ENCODE measurements at regions not wholly inside any gene's neighbourhood (a gene's known extent, or its start where the extent isn't known, plus 50 kb on each side); places are given as distances from the start of the nearest gene placed in this dataset.
A peak's percentile ranks its signal among the peaks of the same experiment; 100 is the strongest.

DNA sequence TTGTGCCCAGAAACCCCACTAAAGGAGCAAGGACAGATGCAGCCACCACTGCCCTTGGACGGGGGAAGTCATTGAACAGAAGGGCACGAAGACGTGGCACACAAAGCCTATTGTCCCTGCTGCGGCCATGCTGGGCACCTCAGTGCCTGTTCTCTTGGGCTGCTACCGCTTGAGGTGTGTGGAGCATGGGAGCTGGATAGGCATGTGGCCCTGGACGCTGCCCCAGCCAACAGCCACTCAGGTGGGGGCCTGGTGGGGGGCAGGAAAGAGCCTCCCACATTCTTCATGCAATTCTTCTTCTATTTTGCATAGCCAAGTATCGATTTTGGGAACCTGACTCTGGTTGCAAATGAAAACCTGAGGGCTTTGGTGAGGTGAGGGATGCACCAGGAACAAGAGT lies 337.2 kb downstream of the RPS6KC1 start:
- Histone ChIP-seq H3K27me3 (ENCODE audit: control insufficient read depth in 3 of 3, insufficient read depth in 3 of 3, low read length in 3 of 3) (peaks cover 0 to 3% (median 0%) of the 10 kb centered on the region in 3 donors), H3K27ac (ENCODE audit: low read depth, low read length) (no peak overlapping the region), H3K4me3 (ENCODE audit: low read length in 3 of 3) (no peak overlapping the region), H3K4me1 (ENCODE audit: control insufficient read depth in 3 of 3, insufficient read depth in 3 of 3, low read length in 3 of 3) (no peaks in the 10 kb centered on the region), H3K9me3 (ENCODE audit: control insufficient read depth in 3 of 3, low read length in 3 of 3) (no peaks in the 10 kb centered on the region), H3K9ac (ENCODE audit: low read depth in 1 of 3, low read length in 3 of 3) (no peak overlapping the region), H3K36me3 (ENCODE audit: control insufficient read depth in 3 of 3, insufficient read depth in 3 of 3, low read length in 3 of 3) (no peaks in the 10 kb centered on the region)

DNA sequence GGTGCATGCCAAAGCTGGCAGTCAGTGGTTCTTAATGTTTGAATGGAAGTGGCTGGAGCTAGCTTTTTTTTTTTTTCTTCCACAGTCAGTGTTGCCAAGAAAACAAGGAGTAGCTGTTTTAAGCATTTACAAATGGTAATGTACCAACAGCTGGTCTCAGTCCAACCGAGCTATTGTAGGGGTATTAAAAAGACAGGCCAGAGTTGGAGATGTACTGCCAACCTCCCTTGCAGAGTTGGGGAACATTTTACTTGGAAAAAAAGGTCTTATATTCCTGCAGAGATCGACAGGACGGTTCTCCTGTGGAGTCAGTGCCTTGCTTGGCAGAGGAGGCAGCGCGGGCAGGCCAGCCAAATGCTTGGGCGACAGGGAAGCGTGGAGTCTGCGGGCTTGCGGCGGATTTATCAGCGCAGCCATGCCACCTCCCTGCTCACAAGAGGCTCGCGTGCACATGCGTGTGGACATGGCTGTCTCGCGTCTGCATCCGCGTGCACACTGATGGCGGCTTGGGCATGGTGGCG lies 338.1 kb downstream of the RPS6KC1 start:
- no peaks in the 10 kb centered on the region for H3K9me3 ChIP-seq (ENCODE audit: control insufficient read depth in 3 of 3, low read length in 3 of 3)
- no peaks in the 10 kb centered on the region for H3K36me3 ChIP-seq (ENCODE audit: control insufficient read depth in 3 of 3, insufficient read depth in 3 of 3, low read length in 3 of 3)
- H3K4me3 ChIP-seq (ENCODE audit: low read length in 3 of 3), result no peak overlapping the region

DNA sequence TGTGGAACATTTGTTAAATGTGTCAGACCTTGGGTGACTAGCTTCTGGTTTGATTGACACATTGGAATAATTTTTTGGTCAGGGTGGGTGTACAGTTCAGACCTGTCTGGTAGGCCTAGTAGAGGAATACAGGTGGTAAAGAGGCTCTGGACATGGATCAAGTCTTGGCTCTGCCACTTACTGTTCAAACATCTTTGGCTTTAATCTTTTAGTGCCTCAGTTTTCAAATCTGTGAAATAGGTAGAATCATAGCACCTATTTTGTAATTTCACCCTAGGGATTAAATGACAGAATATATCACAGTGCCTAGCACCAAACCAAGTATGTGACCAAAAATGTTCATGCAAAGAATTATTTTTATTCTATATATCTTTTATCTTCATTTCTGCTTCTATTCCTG lies 340.4 kb downstream of the RPS6KC1 start:
- no peaks in the 10 kb centered on the region for H3K36me3 ChIP-seq (ENCODE audit: control insufficient read depth in 3 of 3, insufficient read depth in 3 of 3, low read length in 3 of 3)
- H3K27me3 ChIP-seq (ENCODE audit: control insufficient read depth in 3 of 3, insufficient read depth in 3 of 3, low read length in 3 of 3), result no peaks in the 10 kb centered on the region
- H3K4me1 ChIP-seq (ENCODE audit: control insufficient read depth in 3 of 3, insufficient read depth in 3 of 3, low read length in 3 of 3), result no peaks in the 10 kb centered on the region
- H3K9me3 ChIP-seq (ENCODE audit: control insufficient read depth in 3 of 3, low read length in 3 of 3), result no peaks in the 10 kb centered on the region
- H3K9ac ChIP-seq (ENCODE audit: low read depth in 1 of 3, low read length in 3 of 3), result no peak overlapping the region
- H3K4me3 ChIP-seq (ENCODE audit: low read length in 3 of 3), result no peak overlapping the region
- no peak overlapping the region for H3K27ac ChIP-seq (ENCODE audit: low read depth, low read length)

More for the DNA sequence above, 338.1 kb downstream of the RPS6KC1 start:
- H3K27me3 ChIP-seq (ENCODE audit: control insufficient read depth in 3 of 3, insufficient read depth in 3 of 3, low read length in 3 of 3), result peaks cover 0 to 3% (median 0%) of the 10 kb centered on the region in 3 donors
- no peak overlapping the region for H3K27ac ChIP-seq (ENCODE audit: low read depth, low read length)
- H3K9ac ChIP-seq (ENCODE audit: low read depth in 1 of 3, low read length in 3 of 3), result no peak overlapping the region
- no peaks in the 10 kb centered on the region for H3K4me1 ChIP-seq (ENCODE audit: control insufficient read depth in 3 of 3, insufficient read depth in 3 of 3, low read length in 3 of 3)

DNA sequence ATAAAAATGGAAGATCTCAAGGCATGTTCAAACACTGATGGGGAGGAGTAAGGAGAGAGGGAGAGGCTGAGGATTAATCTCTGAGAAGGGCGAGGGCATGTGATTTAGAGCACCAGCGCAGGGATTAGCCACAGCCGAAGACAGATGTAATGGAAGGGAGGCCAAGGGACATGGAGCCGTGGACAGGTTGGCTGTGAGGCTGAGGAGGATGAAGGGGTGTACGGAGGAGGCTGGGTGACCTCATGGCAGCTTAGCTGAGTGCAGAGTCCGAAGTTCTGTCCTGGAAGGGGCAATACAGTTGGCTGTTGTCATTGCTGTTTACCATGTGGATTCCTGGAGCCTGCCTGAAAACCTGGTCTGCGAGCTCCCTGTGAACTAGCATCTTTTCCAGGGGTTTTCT lies 342.8 kb downstream of the RPS6KC1 start:
- no peak overlapping the region for H3K9ac ChIP-seq (ENCODE audit: low read depth in 1 of 3, low read length in 3 of 3)
- peaks cover 0 to 8% (median 3%) of the 10 kb centered on the region in 3 donors for H3K4me1 ChIP-seq (ENCODE audit: control insufficient read depth in 3 of 3, insufficient read depth in 3 of 3, low read length in 3 of 3)
- H3K27me3 ChIP-seq (ENCODE audit: control insufficient read depth in 3 of 3, insufficient read depth in 3 of 3, low read length in 3 of 3), result no peaks in the 10 kb centered on the region

DNA sequence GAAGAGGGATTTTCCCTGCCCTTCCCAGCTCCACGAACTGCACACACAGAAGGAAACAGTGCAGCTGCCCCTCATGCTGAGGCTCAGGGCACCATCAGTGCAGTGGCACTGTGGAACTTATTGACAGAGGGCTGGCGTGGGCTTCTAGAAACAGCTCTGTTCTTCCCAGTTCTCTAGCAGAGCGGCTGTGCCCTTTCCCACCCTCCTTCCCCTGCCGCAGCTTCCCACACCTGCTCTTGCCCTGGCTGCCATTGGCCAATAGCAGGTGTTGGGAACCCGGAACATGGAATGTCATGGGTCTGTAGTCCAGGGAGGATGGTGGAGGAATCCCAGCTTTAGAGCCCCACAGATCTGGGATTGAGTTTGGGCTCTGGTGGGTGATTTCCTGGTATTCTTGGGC lies 343.8 kb downstream of the RPS6KC1 start:
- Histone ChIP-seq H3K36me3 (ENCODE audit: control insufficient read depth in 3 of 3, insufficient read depth in 3 of 3, low read length in 3 of 3) (no peaks in the 10 kb centered on the region), H3K9me3 (ENCODE audit: control insufficient read depth in 3 of 3, low read length in 3 of 3) (no peaks in the 10 kb centered on the region), H3K27me3 (ENCODE audit: control insufficient read depth in 3 of 3, insufficient read depth in 3 of 3, low read length in 3 of 3) (no peaks in the 10 kb centered on the region), H3K9ac (ENCODE audit: low read depth in 1 of 3, low read length in 3 of 3) (no peak overlapping the region), H3K4me1 (ENCODE audit: control insufficient read depth in 3 of 3, insufficient read depth in 3 of 3, low read length in 3 of 3) (peaks cover 3 to 16% (median 7%) of the 10 kb centered on the region in 3 donors), H3K27ac (ENCODE audit: low read depth, low read length) (no peak overlapping the region), H3K4me3 (ENCODE audit: low read length in 3 of 3) (no peak overlapping the region)

More for the DNA sequence above, 342.8 kb downstream of the RPS6KC1 start:
- Histone ChIP-seq H3K4me3 (ENCODE audit: low read length in 3 of 3) (no peak overlapping the region), H3K36me3 (ENCODE audit: control insufficient read depth in 3 of 3, insufficient read depth in 3 of 3, low read length in 3 of 3) (no peaks in the 10 kb centered on the region), H3K9me3 (ENCODE audit: control insufficient read depth in 3 of 3, low read length in 3 of 3) (no peaks in the 10 kb centered on the region), H3K27ac (ENCODE audit: low read depth, low read length) (no peak overlapping the region)

DNA sequence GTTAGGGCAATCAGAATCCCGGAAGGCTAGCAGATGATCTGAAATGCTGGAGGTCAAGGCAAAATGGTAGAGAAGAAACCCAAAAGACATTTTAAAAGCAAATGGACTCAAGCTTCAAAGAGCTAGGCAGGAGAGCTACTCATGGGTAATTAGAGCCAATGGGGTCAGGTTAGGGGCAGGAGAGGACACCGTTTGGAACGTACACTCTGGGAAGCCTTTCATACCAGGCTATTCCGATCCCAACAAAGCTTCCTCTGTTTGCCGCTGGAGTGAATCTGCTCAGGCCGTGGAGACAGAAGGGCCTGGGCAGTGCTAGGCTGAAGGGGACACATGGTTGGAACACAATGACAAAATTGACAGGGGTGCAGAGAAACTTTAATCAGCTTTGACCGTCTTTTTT lies 346.6 kb downstream of the RPS6KC1 start:
- Histone ChIP-seq H3K27me3 (ENCODE audit: control insufficient read depth in 3 of 3, insufficient read depth in 3 of 3, low read length in 3 of 3) (no peaks in the 10 kb centered on the region), H3K4me3 (ENCODE audit: low read length in 3 of 3) (no peak overlapping the region), H3K9ac (ENCODE audit: low read depth in 1 of 3, low read length in 3 of 3) (no peak overlapping the region), H3K36me3 (ENCODE audit: control insufficient read depth in 3 of 3, insufficient read depth in 3 of 3, low read length in 3 of 3) (no peaks in the 10 kb centered on the region), H3K9me3 (ENCODE audit: control insufficient read depth in 3 of 3, low read length in 3 of 3) (no peaks in the 10 kb centered on the region), H3K27ac (ENCODE audit: low read depth, low read length) (no peak overlapping the region), H3K4me1 (ENCODE audit: control insufficient read depth in 3 of 3, insufficient read depth in 3 of 3, low read length in 3 of 3) (peaks cover 3 to 16% (median 7%) of the 10 kb centered on the region in 3 donors)

DNA sequence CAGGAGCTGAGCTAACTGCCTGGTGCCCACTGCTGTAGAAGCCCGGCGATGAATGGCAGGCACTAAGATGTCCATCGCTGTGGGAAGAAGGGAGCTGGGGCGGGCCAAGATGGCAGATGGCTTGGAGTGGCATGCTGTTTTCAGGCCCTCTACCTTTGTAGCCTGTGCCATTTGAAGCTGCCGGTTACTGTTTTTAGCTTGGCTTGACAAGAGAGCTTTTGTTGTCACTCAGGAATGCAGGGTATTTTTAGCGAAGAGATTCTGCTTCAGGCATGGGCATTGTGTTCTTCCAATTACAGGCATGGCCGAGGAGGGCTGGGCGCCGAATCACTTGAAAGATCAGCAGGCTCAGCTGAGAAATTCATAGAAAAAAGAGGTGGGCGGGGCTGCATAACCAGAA lies 348.7 kb downstream of the RPS6KC1 start:
- H3K9ac ChIP-seq (ENCODE audit: low read depth in 1 of 3, low read length in 3 of 3), result peak overlapping the region in 1 of 3 donors; percentile 41
- H3K4me1 ChIP-seq (ENCODE audit: control insufficient read depth in 3 of 3, insufficient read depth in 3 of 3, low read length in 3 of 3), result peaks cover 3 to 16% (median 7%) of the 10 kb centered on the region in 3 donors

DNA sequence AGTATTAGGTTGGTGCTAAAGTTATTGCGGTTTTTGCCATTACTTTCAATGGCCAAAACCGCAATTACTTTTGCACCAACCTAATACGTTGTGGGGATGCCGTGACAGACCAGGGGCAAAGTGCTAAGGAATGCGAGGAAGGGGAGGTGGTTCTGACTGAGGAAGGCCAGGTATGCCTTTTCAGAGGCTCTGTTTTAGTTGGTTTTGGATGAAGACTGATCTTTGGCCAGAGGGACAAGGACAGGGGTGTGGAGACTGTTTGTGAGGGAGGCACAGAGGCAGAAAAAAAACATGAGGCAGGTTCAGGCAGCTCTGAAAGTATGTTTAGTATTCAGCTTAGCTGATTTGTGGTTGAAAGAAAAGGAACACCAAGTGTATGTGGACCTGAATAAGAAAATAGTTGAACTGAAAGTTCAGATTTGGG lies 358.2 kb downstream of the RPS6KC1 start:
- Histone ChIP-seq H3K4me3 (ENCODE audit: low read length in 3 of 3) (no peak overlapping the region), H3K27me3 (ENCODE audit: control insufficient read depth in 3 of 3, insufficient read depth in 3 of 3, low read length in 3 of 3) (no peaks in the 10 kb centered on the region), H3K27ac (ENCODE audit: low read depth, low read length) (no peak overlapping the region), H3K4me1 (ENCODE audit: control insufficient read depth in 3 of 3, insufficient read depth in 3 of 3, low read length in 3 of 3) (no peaks in the 10 kb centered on the region), H3K9ac (ENCODE audit: low read depth in 1 of 3, low read length in 3 of 3) (no peak overlapping the region), H3K9me3 (ENCODE audit: control insufficient read depth in 3 of 3, low read length in 3 of 3) (no peaks in the 10 kb centered on the region), H3K36me3 (ENCODE audit: control insufficient read depth in 3 of 3, insufficient read depth in 3 of 3, low read length in 3 of 3) (no peaks in the 10 kb centered on the region)

More for the DNA sequence above, 348.7 kb downstream of the RPS6KC1 start:
- peak overlapping the region in 1 of 3 donors; percentile 41 for H3K4me3 ChIP-seq (ENCODE audit: low read length in 3 of 3)
- no peak overlapping the region for H3K27ac ChIP-seq (ENCODE audit: low read depth, low read length)
- H3K9me3 ChIP-seq (ENCODE audit: control insufficient read depth in 3 of 3, low read length in 3 of 3), result no peaks in the 10 kb centered on the region
- H3K27me3 ChIP-seq (ENCODE audit: control insufficient read depth in 3 of 3, insufficient read depth in 3 of 3, low read length in 3 of 3), result no peaks in the 10 kb centered on the region
- H3K36me3 ChIP-seq (ENCODE audit: control insufficient read depth in 3 of 3, insufficient read depth in 3 of 3, low read length in 3 of 3), result no peaks in the 10 kb centered on the region

DNA sequence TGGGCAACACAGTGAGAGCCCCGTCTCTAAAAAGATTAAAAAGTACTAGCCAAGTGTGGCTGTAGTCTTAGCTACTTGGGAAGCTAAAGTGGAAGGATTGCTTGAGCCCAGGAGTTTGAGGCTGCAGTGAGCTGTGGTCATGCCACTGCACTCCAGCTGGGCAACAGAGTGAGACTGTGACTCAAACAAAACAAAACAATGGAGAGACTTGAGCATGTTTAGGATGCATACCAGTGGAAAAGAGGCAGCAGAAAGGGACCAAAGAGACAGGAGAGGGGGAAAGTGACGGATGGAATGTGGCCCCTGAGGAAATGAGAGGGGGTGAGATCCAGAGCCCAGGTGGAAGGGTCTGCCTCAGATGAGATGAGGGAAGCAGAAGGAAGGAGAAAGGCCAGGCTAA lies 358.9 kb downstream of the RPS6KC1 start:
- Histone ChIP-seq H3K9me3 (ENCODE audit: control insufficient read depth in 3 of 3, low read length in 3 of 3) (no peaks in the 10 kb centered on the region), H3K9ac (ENCODE audit: low read depth in 1 of 3, low read length in 3 of 3) (no peak overlapping the region), H3K27ac (ENCODE audit: low read depth, low read length) (no peak overlapping the region), H3K4me1 (ENCODE audit: control insufficient read depth in 3 of 3, insufficient read depth in 3 of 3, low read length in 3 of 3) (no peaks in the 10 kb centered on the region), H3K4me3 (ENCODE audit: low read length in 3 of 3) (no peak overlapping the region), H3K27me3 (ENCODE audit: control insufficient read depth in 3 of 3, insufficient read depth in 3 of 3, low read length in 3 of 3) (no peaks in the 10 kb centered on the region), H3K36me3 (ENCODE audit: control insufficient read depth in 3 of 3, insufficient read depth in 3 of 3, low read length in 3 of 3) (no peaks in the 10 kb centered on the region)

DNA sequence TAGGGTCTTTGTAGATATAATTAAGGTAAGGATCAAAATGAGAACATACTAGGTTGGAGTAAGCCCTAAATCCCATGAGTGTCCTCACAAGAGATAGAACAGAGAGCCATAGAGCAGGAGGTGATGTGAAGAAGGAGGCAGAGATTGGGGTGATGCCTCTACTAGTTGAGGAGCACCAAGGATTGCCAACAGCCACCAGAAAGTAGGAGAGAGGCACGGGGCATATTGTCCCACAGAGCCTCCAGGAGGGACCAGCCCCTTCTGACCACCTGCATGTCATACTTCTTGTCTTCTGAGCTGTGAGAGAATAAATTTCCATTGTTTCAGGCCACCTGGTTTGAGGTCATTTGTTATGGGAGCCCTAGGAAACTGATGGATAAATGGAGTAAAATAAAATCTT lies 363.3 kb downstream of the RPS6KC1 start:
- Histone ChIP-seq H3K9ac (ENCODE audit: low read depth in 1 of 3, low read length in 3 of 3) (no peak overlapping the region), H3K4me3 (ENCODE audit: low read length in 3 of 3) (no peak overlapping the region), H3K36me3 (ENCODE audit: control insufficient read depth in 3 of 3, insufficient read depth in 3 of 3, low read length in 3 of 3) (no peaks in the 10 kb centered on the region), H3K27ac (ENCODE audit: low read depth, low read length) (no peak overlapping the region), H3K27me3 (ENCODE audit: control insufficient read depth in 3 of 3, insufficient read depth in 3 of 3, low read length in 3 of 3) (no peaks in the 10 kb centered on the region), H3K4me1 (ENCODE audit: control insufficient read depth in 3 of 3, insufficient read depth in 3 of 3, low read length in 3 of 3) (no peaks in the 10 kb centered on the region), H3K9me3 (ENCODE audit: control insufficient read depth in 3 of 3, low read length in 3 of 3) (no peaks in the 10 kb centered on the region)

All from skeletal muscle tissue (tissue), 3 donors.